ENCODE measurements at regions not wholly inside any gene's neighbourhood (a gene's known extent, or its start where the extent isn't known, plus 50 kb on each side); places are given as distances from the start of the nearest gene placed in this dataset.

GRCh38 chr20:12482661-12483060 lies 526.1 kb upstream of the SPTLC3 start (continued):
- no peak for TF ChIP-seq TSHZ1 (tag by site-specific recombination; IDR thresholded peaks at IDR 0.05; ENCODE audit: borderline replicate concordance)
- TF ChIP-seq PRDM2 (tag by site-specific recombination; IDR thresholded peaks at IDR 0.05; ENCODE audit: borderline replicate concordance): no peak
- no peak for TF ChIP-seq KLF17 (tag by site-specific recombination; IDR thresholded peaks at IDR 0.05)
- TF ChIP-seq ZNF561 (tag by site-specific recombination; IDR thresholded peaks at IDR 0.05; ENCODE audit: borderline replicate concordance): no peak
- TF ChIP-seq ZSCAN18 (tag by site-specific recombination; IDR thresholded peaks at IDR 0.05): no peak
- no peak for TF ChIP-seq ZNF560 (tag by site-specific recombination; IDR thresholded peaks at IDR 0.05; ENCODE audit: borderline replicate concordance)
- TF ChIP-seq SP3 (tag by site-specific recombination; IDR thresholded peaks at IDR 0.05): no peak
- no peak for TF ChIP-seq ZSCAN5A (tag by site-specific recombination; IDR thresholded peaks at IDR 0.05)

- POLR2A ChIA-PET: no interaction called here
- no peaks in the 10 kb centered on the region for H3K4me1 ChIP-seq (ENCODE audit: control insufficient read depth, insufficient read depth, low read length)
- H3K36me3 ChIP-seq (ENCODE audit: control insufficient read depth in 2 of 2, insufficient read depth in 1 of 2, low read length in 2 of 2): no peaks in the 10 kb centered on the region
- H3K4me3 ChIP-seq (ENCODE audit: low read depth, low read length): no peak overlapping the region
- no peak overlapping the region for H3K27ac ChIP-seq (ENCODE audit: extremely low read depth, low read depth, low read length)
- CTCF ChIA-PET: no interaction called here
- H3K9me3 ChIP-seq (ENCODE audit: control insufficient read depth, insufficient read depth, low read depth, low read length): no peaks in the 10 kb centered on the region
- no peak for TF ChIP-seq ZNF221 (tag by site-specific recombination; IDR thresholded peaks at IDR 0.05; ENCODE audit: borderline replicate concordance)
- TF ChIP-seq SALL2 (tag by site-specific recombination; IDR thresholded peaks at IDR 0.05; ENCODE audit: borderline replicate concordance): no peak
- no peak for TF ChIP-seq ZNF391 (tag by site-specific recombination; IDR thresholded peaks at IDR 0.05; ENCODE audit: borderline replicate concordance, low read depth)
- TF ChIP-seq ZNF174 (tag by site-specific recombination; IDR thresholded peaks at IDR 0.05): no peak
- TF ChIP-seq ZBTB21 (tag by site-specific recombination; IDR thresholded peaks at IDR 0.05): no peak
- TF ChIP-seq RBAK (tag by site-specific recombination; IDR thresholded peaks at IDR 0.05): no peak
- TF ChIP-seq ZNF747 (tag by site-specific recombination; IDR thresholded peaks at IDR 0.05): no peak
- TF ChIP-seq FEZF1 (tag by site-specific recombination; IDR thresholded peaks at IDR 0.05): no peak
- no peak for TF ChIP-seq PRDM6 (tag by site-specific recombination; IDR thresholded peaks at IDR 0.05)
- TF ChIP-seq ZNF16 (tag by site-specific recombination; IDR thresholded peaks at IDR 0.05; ENCODE audit: low read depth): no peak
- TF ChIP-seq ZNF777 (tag by site-specific recombination; IDR thresholded peaks at IDR 0.05; ENCODE audit: borderline replicate concordance): no peak
- TF ChIP-seq SP2 (tag by site-specific recombination; IDR thresholded peaks at IDR 0.05): no peak
- no peak for TF ChIP-seq ZIC2 (tag by site-specific recombination; IDR thresholded peaks at IDR 0.05)
- no peak for TF ChIP-seq ZNF561 (tag by site-specific recombination; IDR thresholded peaks at IDR 0.05; ENCODE audit: borderline replicate concordance)
- no peak for TF ChIP-seq SCRT2 (tag by site-specific recombination; IDR thresholded peaks at IDR 0.05)
Observed at GRCh38 chr20:12502443-12502842, 506.3 kb upstream of the SPTLC3 start.
